CMK (cell line): ENCODE measurements at regions not wholly inside any gene's neighbourhood (a gene's known extent, or its start where the extent isn't known, plus 50 kb on each side); places are given as distances from the start of the nearest gene placed in this dataset.

Experiments used
- DNase-seq: peaks from one replicate; pipeline ENCODE4 v3.0.0-alpha.2; 2010; ENCODE audit warnings: low read depth

DNA sequence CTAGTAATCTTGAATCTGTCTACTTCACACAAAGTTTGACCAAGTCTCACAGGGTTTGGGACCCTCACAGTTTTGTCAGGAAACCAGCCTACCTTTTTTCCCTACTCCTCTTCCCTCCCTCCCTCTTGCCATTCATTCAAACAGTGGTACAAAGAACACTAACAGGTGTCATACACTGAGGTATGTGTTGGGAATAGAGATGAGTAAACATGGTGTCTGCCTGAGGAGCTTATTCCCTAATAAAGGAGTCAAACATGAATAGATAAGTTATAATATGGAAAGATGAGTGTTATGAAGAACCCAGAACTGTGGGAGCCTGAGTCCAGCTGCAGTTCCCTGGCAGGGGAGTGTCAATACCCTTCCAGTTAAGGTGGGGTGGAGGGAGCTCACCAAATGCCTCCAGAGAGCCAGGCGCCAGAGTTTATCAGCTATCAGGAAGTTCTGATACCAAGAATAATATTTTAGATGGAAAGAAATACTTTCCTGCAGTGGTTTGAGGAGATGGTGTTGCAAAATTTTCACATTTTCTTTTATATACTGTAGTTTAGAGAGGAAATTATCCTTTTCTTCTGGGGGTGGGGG is 183.4 kb upstream of the NR3C1 start:
- no peak for DNase-seq

- no peak for DNase-seq
Measured at GRCh38 chr5:143585970-143586369, 182.5 kb upstream of the NR3C1 start.

GRCh38 chr5:143583409-143583808 is 179.9 kb upstream of the NR3C1 start:
- no peak for DNase-seq

DNA sequence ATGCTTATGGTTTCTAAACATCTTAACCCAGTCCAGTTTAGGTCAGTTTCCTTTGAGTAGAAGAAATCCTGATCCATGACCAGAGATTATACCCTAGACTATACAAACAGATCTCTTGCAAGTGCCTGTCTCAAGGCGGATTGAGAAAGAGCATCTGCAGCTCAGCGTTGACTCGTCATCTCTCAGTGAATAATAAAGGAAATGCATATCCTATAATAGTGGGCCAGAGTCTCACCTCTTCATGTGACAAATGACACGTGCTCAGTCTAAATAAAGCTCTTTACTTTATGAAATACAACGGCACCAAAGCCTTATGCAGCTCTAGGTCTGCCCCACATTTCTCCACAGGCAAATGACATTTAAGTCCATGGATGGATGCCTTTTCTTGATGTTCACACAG is 179.4 kb upstream of the NR3C1 start:
- no peak for DNase-seq

DNA sequence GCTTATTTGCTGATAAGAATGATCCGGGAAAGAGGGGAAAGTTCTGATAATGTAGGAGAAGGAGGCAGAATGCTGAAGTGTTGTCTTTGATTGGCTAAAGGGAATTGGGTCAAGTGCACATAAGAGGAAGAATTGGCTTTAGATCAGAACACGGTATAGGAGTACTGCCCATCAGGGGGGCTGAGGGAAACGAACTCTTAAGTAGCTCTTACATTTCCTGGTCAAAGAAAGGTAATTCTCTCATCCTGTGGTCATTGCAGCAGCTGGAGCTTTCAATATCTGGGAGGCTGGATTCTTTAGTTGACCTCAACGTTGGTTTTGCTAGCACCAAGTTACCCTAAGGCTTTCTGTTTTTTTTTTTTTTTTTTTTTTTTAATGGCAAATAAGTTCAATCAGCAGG is 178.7 kb upstream of the NR3C1 start:
- DNase-seq, result no peak

DNA sequence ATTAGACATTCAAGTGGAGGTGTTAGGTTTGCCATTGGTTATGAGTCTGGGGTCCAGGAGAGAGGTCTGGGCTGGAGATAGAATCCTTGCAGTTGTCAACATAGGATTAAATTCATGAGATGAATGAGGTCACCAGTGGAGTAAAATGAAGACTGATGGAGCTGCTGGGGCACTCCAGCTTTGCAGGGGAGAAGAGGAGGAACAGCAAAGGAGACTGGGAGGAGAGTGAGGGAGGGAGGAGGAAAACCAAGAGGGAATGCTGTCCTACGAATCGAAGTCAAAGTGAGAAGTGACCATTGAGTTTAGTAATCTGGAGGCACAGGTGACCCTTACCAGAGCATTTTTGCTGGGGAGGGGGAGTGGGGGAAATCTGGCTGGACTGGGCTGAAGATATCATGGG is 178.2 kb upstream of the NR3C1 start:
- no peak for DNase-seq

DNA sequence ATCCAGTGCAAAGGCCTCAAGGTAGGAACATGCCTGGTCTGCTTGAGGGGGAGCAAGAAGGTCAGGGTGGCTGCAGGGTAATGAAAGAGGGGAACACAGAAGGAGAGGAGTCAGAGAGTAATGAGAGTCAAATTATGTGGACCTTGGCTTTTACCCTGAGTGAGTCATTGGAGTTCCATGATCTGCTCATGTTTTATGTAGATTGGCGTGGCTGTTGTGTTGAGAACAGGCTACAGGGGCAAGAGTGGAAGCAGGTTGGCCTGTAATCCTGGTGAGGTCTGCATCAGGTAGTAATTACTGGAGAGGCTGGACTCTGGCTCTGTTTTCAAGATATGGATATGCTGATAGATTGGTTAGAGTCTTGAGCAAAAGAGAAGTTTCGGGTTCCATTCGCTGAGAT is 177.7 kb upstream of the NR3C1 start:
- no peak for DNase-seq

- no peak for DNase-seq
Measured at GRCh38 chr5:143576711-143577484, 173.4 kb upstream of the NR3C1 start.

DNA sequence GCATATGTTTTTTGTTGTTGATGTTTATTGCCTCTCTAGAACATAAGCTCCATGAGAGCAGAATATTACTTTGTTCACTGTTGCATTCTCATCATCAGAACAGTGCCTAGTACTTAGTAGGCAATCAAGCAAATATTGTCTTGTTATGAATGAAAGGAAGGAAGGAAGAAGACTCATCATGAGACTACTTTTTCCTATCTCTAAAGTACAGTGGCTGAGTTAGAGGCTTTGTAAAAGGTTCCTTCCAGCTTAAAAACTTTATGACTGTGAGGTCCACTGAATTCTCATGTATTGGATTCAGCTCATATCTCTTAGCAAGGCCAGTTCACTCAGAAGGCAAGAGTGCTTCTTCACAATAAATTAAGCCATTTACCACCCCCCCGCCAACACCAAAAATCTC is 171.8 kb upstream of the NR3C1 start:
- DNase-seq, result no peak

DNA sequence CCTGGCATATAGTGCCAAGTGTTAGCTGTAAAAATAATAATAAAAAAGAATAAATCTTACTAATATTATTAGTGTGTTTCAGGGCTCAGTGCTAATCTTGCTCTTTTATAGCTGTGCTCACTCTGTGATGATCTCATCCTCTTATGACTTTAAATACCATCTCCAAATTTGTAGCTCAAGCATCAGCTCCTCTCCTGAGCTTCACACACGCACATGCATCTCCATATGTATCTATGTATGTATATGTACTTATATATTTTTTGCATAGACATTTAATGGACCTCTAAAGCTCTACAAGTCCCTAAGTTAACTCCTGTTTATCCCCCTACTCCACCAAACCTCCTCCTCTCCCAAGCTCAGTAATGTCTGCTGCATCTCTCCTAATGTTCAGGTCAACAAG is 170.8 kb upstream of the NR3C1 start:
- DNase-seq, result no peak

GRCh38 chr5:143573568-143574170 is 170.2 kb upstream of the NR3C1 start:
- DNase-seq, result no peak

DNA sequence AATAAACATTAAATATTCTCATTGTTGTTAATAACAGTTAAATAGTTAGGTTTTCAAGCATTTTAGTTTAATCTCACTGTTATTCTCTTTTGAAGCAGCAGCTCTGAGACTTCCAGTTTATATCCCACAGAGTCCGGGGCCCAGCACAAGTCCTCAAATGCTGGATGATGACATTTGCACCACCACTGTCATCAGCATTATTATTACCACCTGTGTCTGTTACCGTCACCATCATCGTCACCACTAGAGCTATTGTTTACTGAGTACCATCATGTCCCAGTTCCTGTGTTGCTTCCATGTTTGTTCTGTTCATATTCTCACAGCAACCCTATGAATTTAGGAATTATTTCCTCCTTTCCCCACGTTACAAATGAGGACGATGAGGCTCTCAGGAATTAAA is 169.2 kb upstream of the NR3C1 start:
- no peak for DNase-seq

DNA sequence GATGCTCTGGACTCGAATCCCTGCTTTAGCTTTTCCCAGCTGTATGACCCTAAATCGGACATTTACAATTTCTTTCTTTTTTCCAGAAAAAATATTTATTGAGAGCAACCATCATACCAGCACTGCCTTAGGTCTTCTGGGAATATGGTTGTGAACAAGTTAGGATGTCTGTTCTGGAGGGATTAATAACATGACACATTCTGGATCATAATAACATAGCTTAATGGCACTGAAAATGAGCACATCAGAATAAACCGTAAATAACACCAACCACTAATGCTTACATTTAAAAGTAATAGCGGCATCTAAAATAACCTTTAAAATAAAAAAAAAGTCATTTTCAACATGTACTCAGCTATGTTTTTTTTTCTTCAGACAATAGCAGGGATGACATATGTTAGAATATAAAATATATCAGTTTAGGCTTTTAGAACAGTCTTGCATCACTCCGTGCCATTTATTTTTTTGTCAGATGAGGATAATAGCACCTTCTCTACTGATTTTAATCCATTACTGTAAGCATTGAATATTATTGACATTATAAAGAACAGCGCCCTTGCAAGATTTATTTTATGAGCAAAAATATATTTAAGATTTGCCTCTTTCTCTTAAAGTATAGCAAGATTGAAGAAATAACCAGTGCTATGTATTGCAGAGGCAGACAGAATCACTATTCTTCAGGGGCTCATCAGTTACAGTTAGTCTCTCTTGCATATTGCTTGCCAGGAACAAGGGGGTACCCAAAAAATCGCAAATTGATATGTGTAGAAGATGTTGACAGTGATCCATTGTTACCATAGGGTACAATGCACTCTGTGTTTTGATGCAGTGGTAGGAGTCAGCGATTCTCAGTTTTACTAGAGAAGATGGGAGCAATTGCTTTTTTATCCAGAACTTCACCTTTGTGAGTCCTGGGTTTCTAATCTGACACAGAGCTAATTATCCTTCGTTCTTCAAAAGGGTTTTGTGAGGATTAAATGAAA is 168.4 kb upstream of the NR3C1 start:
- no peak for DNase-seq

DNA sequence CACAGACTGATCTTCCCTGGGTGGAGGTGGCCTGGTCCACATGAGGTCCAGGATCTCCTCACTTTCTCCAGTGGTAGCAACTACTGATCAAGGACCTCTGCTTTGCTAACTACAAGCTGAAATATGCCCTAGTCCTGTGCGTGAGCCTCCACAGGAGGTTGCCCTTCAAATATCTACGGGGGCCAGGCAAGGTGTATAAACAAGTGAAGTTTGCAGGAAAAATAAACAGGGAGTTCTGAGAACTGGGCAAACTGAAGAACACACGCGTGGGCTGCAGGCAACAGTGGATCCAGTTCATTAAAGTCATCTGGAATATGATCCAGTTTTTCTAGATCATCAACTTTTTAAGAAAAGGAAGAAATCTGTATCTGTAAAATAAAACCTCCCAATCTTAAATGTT is 167.5 kb upstream of the NR3C1 start:
- DNase-seq, result no peak

GRCh38 chr5:143569722-143570567 is 166.5 kb upstream of the NR3C1 start:
- no peak for DNase-seq

DNA sequence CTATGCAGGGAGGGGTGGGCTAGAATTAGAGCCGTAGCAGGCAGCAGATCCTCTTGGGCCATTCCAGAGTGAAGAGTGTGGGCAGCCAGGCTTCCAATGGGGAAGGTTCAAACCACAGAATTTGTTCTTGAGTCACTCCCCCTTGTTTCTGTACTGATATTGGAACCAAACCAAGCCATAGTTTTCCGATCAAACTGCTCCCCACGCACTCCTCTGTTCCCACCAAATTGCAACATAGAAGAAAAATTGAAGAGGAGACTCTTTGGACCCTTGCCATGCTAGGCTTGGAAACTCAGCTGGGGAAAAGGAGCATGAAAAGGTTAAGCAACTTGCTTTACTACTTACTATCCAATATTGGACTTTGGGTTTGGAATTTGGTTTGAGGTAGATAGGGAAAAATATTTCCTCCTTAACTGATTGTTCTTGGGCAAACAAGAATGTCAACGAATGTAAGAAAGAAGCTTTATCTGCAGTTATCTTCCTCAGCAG is 165.8 kb upstream of the NR3C1 start:
- no peak for DNase-seq

GRCh38 chr5:143567583-143568504 is 164.4 kb upstream of the NR3C1 start:
- DNase-seq, result no peak

DNA sequence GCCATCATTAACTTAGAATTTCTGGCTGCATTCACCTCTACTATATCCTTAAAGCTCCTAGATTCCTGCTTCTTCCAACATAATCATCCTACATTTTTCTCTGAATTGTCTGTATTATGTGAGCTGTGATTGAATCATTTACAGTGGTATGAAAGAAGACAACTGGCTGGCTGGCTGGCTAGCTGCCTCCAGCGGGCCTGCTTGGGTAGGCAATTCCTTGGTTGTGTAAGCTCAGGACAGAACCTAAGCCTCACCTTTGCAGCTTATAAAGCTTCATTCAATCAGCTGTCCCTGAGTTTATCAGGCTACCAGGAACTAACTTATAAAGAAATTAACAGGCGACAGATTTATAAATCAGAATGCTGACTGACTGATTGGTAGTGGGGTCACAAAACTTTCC is 162.7 kb upstream of the NR3C1 start:
- DNase-seq, result no peak

- DNase-seq, result no peak
Measured at GRCh38 chr5:143564417-143564816, 160.9 kb upstream of the NR3C1 start.

- no peak for DNase-seq
Measured at GRCh38 chr5:143562935-143563334, 159.4 kb upstream of the NR3C1 start.
